K562 (cell line): ENCODE measurements at regions not wholly inside any gene's neighbourhood (a gene's known extent, or its start where the extent isn't known, plus 50 kb on each side); places are given as distances from the start of the nearest gene placed in this dataset.

ENCODE experiments used
- ATF3 ChIP-seq, 2 experiments: fragments of 450-650 bp in 1 of 2; sonication (generic) in 1 of 2; formaldehyde crosslinking in 1 of 2; IDR thresholded peaks in 1 of 2; conservative IDR thresholded peaks in 1 of 2; 2 replicates each; pipeline versions ENCODE4 v1.6.1 to v1.8.1; 2016 to 2023; ENCODE audit warnings: mild to moderate bottlenecking in 2 of 2, moderate library complexity in 2 of 2, inconsistent platforms in 1 of 2, missing genetic modification reagents in 1 of 2
- ATF7 ChIP-seq: fragments of 450-650 bp; IDR thresholded peaks from 2 replicates; pipeline ENCODE4 v1.7.1; 2014; ENCODE audit warnings: mild to moderate bottlenecking, moderate library complexity
- GTF2F1 ChIP-seq: IDR thresholded peaks from 2 replicates; pipeline ENCODE4 v1.6.1; 2011; ENCODE audit warnings: low read depth, low read length, improper control_type of control experiment
- HDAC2 ChIP-seq: fragments of 450-650 bp; IDR thresholded peaks from 2 replicates; pipeline ENCODE4 v1.6.1; 2016; ENCODE audit warnings: mild to moderate bottlenecking
- HMG20B ChIP-seq: fragments of 250-450 bp; sonication (Bioruptor Pico); IDR thresholded peaks from 2 replicates; pipeline ENCODE4 v1.5.0; 2021; ENCODE audit warnings: mild to moderate bottlenecking
- JUND ChIP-seq, 2 experiments: IDR thresholded peaks; 2 replicates in 1 of 2; 3 replicates in 1 of 2; pipeline ENCODE4 v1.6.1; 2011; ENCODE audit warnings: borderline replicate concordance in 2 of 2, low read depth in 2 of 2, low read length in 2 of 2, improper control_type of control experiment in 1 of 2, missing biosample characterization in 1 of 2, missing genetic modification characterization in 1 of 2, missing genetic modification reagents in 1 of 2
- KLF16 ChIP-seq: IDR thresholded peaks from 2 replicates; pipeline ENCODE4 v1.6.1; 2016; ENCODE audit warnings: antibody characterized with exemption
- STAT5A ChIP-seq: IDR thresholded peaks from 2 replicates; pipeline ENCODE4 v1.6.1; 2012; ENCODE audit warnings: low read length, inconsistent platforms, borderline replicate concordance
- TAL1 ChIP-seq: fragments of 450-650 bp; IDR thresholded peaks from 2 replicates; pipeline ENCODE4 v1.6.1; 2016; ENCODE audit warnings: mild to moderate bottlenecking
- TCF3 ChIP-seq: sonication (generic); formaldehyde crosslinking; IDR thresholded peaks from 2 replicates; pipeline ENCODE4 v1.4.0; 2020; ENCODE audit warnings: mild to moderate bottlenecking, missing genetic modification reagents
- ZNF79 ChIP-seq: fragments of 250-450 bp; sonication (Bioruptor Pico); IDR thresholded peaks from 2 replicates; pipeline ENCODE4 v1.4.0; 2020; ENCODE audit warnings: low read depth, mild to moderate bottlenecking, moderate library complexity
- TF ChIP-seq, protein P1 (sequence below): fragments of 200-800 bp; sonication (Bioruptor generic); IDR thresholded peaks from 2 replicates; pipeline ENCODE4 v1.6.1; 2016; ENCODE audit warnings: missing genetic modification characterization, missing compliant biosample characterization
- TF ChIP-seq, protein P2 (sequence below): sonication (generic); formaldehyde crosslinking; IDR thresholded peaks from 2 replicates; pipeline ENCODE4 v1.8.0; 2023; ENCODE audit warnings: mild to moderate bottlenecking, missing genetic modification reagents

DNA sequence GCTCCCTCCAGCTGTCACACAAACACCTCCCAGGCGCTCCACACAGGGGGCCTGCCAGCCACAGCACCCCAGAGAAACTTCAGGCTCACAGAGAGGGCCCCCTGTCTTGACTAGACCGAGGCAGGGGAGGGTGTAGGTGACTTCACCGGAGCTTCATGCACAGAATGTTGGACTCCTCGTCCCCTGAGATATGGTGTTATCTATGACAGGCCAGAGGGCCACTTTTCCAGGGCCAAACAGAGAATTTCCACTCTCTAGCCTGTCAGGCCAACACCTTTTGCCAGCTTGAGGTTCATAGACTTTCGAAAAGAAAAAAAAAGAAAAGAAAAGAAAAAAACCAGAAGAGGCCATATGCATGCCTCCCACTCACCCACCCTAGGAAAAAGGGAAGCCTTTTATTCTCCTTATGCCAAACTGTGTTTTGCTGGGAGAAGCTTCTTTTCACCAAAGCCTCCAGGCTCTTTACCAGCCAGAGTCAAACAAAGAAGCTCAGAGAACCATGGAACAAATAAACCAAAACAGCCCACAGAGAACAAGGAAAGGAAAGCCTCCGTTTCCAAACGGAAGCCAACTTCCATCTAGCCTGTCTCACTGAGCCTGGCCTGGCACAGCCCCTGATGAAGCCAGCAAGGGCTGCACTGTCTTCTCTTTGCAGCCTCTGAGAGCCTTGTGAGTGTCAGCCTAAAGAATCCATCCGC, 313.2 kb upstream of the JARID2 start (continued):
- TF ChIP-seq, protein P1, sequence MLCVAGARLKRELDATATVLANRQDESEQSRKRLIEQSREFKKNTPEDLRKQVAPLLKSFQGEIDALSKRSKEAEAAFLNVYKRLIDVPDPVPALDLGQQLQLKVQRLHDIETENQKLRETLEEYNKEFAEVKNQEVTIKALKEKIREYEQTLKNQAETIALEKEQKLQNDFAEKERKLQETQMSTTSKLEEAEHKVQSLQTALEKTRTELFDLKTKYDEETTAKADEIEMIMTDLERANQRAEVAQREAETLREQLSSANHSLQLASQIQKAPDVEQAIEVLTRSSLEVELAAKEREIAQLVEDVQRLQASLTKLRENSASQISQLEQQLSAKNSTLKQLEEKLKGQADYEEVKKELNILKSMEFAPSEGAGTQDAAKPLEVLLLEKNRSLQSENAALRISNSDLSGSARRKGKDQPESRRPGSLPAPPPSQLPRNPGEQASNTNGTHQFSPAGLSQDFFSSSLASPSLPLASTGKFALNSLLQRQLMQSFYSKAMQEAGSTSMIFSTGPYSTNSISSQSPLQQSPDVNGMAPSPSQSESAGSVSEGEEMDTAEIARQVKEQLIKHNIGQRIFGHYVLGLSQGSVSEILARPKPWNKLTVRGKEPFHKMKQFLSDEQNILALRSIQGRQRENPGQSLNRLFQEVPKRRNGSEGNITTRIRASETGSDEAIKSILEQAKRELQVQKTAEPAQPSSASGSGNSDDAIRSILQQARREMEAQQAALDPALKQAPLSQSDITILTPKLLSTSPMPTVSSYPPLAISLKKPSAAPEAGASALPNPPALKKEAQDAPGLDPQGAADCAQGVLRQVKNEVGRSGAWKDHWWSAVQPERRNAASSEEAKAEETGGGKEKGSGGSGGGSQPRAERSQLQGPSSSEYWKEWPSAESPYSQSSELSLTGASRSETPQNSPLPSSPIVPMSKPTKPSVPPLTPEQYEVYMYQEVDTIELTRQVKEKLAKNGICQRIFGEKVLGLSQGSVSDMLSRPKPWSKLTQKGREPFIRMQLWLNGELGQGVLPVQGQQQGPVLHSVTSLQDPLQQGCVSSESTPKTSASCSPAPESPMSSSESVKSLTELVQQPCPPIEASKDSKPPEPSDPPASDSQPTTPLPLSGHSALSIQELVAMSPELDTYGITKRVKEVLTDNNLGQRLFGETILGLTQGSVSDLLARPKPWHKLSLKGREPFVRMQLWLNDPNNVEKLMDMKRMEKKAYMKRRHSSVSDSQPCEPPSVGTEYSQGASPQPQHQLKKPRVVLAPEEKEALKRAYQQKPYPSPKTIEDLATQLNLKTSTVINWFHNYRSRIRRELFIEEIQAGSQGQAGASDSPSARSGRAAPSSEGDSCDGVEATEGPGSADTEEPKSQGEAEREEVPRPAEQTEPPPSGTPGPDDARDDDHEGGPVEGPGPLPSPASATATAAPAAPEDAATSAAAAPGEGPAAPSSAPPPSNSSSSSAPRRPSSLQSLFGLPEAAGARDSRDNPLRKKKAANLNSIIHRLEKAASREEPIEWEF (CRISPR knock-in tag) = no peak
- TF ChIP-seq ATF3 (IDR thresholded peaks at IDR 0.05) (peak; percentile 43; the same call in 1 of the 2 replicates), ATF3 (CRISPR knock-in tag; conservative IDR thresholded peaks at IDR 0.05) (no peak), JUND (IDR thresholded peaks at IDR 0.05; ENCODE audit: borderline replicate concordance, low read depth, low read length) (peak; percentile 81), JUND (tag; IDR thresholded peaks at IDR 0.05; ENCODE audit: borderline replicate concordance, low read depth, low read length) (peak; percentile 65; the same call in 1 of the 3 replicates), ATF7 (peak; percentile 65), ZNF79 (no peak), HMG20B (CRISPR knock-in tag) (no peak), KLF16 (0 out of 2 replicates have a peak, but pooled peaks have one; percentile 68), TAL1 (peak; percentile 83), STAT5A (peak; percentile 48; the same call in 1 of the 2 replicates), HDAC2 (0 out of 2 replicates have a peak, but pooled peaks have one; percentile 37), TCF3 (CRISPR knock-in tag) (peak; percentile 93), GTF2F1 (no peak)
- TF ChIP-seq, protein P2, sequence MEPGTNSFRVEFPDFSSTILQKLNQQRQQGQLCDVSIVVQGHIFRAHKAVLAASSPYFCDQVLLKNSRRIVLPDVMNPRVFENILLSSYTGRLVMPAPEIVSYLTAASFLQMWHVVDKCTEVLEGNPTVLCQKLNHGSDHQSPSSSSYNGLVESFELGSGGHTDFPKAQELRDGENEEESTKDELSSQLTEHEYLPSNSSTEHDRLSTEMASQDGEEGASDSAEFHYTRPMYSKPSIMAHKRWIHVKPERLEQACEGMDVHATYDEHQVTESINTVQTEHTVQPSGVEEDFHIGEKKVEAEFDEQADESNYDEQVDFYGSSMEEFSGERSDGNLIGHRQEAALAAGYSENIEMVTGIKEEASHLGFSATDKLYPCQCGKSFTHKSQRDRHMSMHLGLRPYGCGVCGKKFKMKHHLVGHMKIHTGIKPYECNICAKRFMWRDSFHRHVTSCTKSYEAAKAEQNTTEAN = no peak
